Activated CD8-positive, alpha-beta T cell treated with anti-CD3 and anti-CD28 coated beads for 36 hours (primary cell): ENCODE measurements at regions not wholly inside any gene's neighbourhood (a gene's known extent, or its start where the extent isn't known, plus 50 kb on each side); places are given as distances from the start of the nearest gene placed in this dataset.

Experiments used
- ATAC-seq: fragments of 200-7000 bp; cut with Tn5 transposase; one replicate; pipeline ENCODE4 v1.10.0; 2021; ENCODE audit warnings: mild to moderate bottlenecking, moderate library complexity
- CTCF ChIA-PET: fragments of 350-600 bp; sonication (Branson Sonifier 250); formaldehyde crosslinking; loops from one replicate; lab custom pipeline; 2021; ENCODE audit warnings: antibody characterized with exemption; lab: Charles Lee
- POLR2A ChIA-PET: fragments of 350-600 bp; sonication (Branson Sonifier 250); formaldehyde crosslinking; loops from one replicate; lab custom pipeline; 2021; ENCODE audit warnings: antibody characterized with exemption; lab: Charles Lee
- DNase-seq: peaks from one replicate; pipeline ENCODE4 v3.0.0-alpha.2; 2020
- H3K27ac Mint-ChIP-seq: one replicate; pipeline ENCODE4 v1.8.0; 2021; ENCODE audit warnings: mild to moderate bottlenecking, mixed read lengths
- H3K27me3 Mint-ChIP-seq: one replicate; pipeline ENCODE4 v1.8.0; 2021; ENCODE audit warnings: mixed read lengths
- H3K36me3 Mint-ChIP-seq: one replicate; pipeline ENCODE4 v1.8.0; 2021; ENCODE audit warnings: low read depth, mixed read lengths
- H3K4me1 Mint-ChIP-seq: one replicate; pipeline ENCODE4 v1.8.0; 2021; ENCODE audit warnings: low read depth, mixed read lengths
- H3K4me3 Mint-ChIP-seq: one replicate; pipeline ENCODE4 v1.8.0; 2021; ENCODE audit warnings: mild to moderate bottlenecking, moderate library complexity, mixed read lengths
- H3K9me3 Mint-ChIP-seq: one replicate; pipeline ENCODE4 v1.8.0; 2021; ENCODE audit warnings: mixed read lengths
- CTCF ChIP-seq: fragments of 200-600 bp; IDR thresholded peaks from one replicate; pipeline ENCODE4 v1.8.0; 2022; ENCODE audit warnings: antibody characterized with exemption, mild to moderate bottlenecking
- intact Hi-C: fragments of 100-400 bp; cut with micrococcal nuclease; formaldehyde crosslinking; loops from one replicate; pipeline ENCODE4 v1.10.0; 2022

GRCh38 chr15:47135267-47135666, 582.0 kb upstream of the SEMA6D start:
- Mint-ChIP-seq H3K36me3 (no peaks in the 10 kb centered on the region), H3K27ac (no peak overlapping the region), H3K4me3 (no peak overlapping the region), H3K9me3 (peaks cover 4% of the 10 kb centered on the region), H3K4me1 (no peaks in the 10 kb centered on the region), H3K27me3 (no peaks in the 10 kb centered on the region)
- no peak for TF ChIP-seq CTCF
- DNase-seq (no peak), ATAC-seq (no peak)
- ChIA-PET CTCF (no interaction called here), POLR2A (no interaction called here)
- intact Hi-C loops: no loop called here

- H3K36me3 Mint-ChIP-seq: no peaks in the 10 kb centered on the region
- ChIA-PET POLR2A (no interaction called here), CTCF (no interaction called here)
- H3K4me1 Mint-ChIP-seq: no peaks in the 10 kb centered on the region
- no peak overlapping the region for H3K4me3 Mint-ChIP-seq
- no peak for TF ChIP-seq CTCF
- intact Hi-C loops: no loop called here
- no peak overlapping the region for H3K27ac Mint-ChIP-seq
- no peaks in the 10 kb centered on the region for H3K9me3 Mint-ChIP-seq
- H3K27me3 Mint-ChIP-seq: no peaks in the 10 kb centered on the region
- DNase-seq: no peak
- no peak for ATAC-seq
Measured at GRCh38 chr15:47136236-47136635, 581.1 kb upstream of the SEMA6D start.

- H3K4me3 Mint-ChIP-seq: no peak overlapping the region
- H3K27ac Mint-ChIP-seq: no peak overlapping the region
- no peak for ATAC-seq
- intact Hi-C loops: no loop called here
- ChIA-PET CTCF (no interaction called here), POLR2A (no interaction called here)
- no peaks in the 10 kb centered on the region for H3K4me1 Mint-ChIP-seq
- H3K9me3 Mint-ChIP-seq: peaks cover 4% of the 10 kb centered on the region
- no peak for DNase-seq
- no peaks in the 10 kb centered on the region for H3K36me3 Mint-ChIP-seq
- no peak for TF ChIP-seq CTCF
- no peaks in the 10 kb centered on the region for H3K27me3 Mint-ChIP-seq
Measured at GRCh38 chr15:47139965-47140364, 577.3 kb upstream of the SEMA6D start.

DNA sequence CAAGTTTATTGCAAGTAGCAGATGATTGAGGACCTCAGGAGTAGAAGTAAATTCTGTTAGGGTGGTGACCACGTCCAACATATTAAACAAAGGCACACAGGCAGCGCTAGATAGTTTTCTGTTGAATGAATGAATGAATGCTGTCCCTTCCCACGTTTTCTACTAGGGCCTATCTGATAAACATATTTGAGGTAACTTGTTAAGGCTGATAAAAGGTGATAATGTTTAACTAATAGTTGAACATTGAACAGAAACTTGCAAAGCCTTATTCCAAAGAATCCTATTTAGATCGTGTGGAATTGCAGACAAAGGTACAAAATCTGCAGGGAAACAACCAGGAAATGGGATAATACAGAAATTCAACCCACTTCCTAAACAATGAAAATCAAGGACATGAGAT, 559.5 kb upstream of the SEMA6D start:
- intact Hi-C loops: no loop called here
- POLR2A ChIA-PET: no interaction called here
- Mint-ChIP-seq H3K27ac (no peak overlapping the region), H3K9me3 (peaks cover 2% of the 10 kb centered on the region), H3K36me3 (no peaks in the 10 kb centered on the region), H3K4me3 (no peak overlapping the region), H3K4me1 (no peaks in the 10 kb centered on the region), H3K27me3 (no peaks in the 10 kb centered on the region)
- no peak for TF ChIP-seq CTCF
- CTCF ChIA-PET: no interaction called here
- ATAC-seq (no peak), DNase-seq (no peak)

DNA sequence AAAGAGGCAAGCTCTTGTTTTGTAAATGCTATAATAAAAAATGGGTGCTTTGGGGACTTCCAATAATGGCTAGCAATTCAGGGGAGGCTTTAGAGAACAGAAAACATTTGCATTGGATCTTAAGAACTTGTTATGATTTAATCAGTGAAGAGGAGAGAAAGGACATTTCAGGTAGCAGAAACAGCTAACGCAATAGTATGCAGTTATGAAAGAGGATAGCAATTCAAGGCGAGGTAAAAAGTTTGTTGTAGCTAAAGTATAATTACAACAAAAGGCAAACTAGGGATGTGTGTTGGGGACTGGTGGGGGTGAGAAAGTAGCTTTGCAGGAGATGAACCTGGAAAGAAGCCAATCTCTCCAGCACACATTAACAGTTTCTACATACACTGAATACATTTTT, 558.7 kb upstream of the SEMA6D start:
- no peaks in the 10 kb centered on the region for H3K4me1 Mint-ChIP-seq
- TF ChIP-seq CTCF: no peak
- H3K4me3 Mint-ChIP-seq: no peak overlapping the region
- no peaks in the 10 kb centered on the region for H3K27me3 Mint-ChIP-seq
- no peak overlapping the region for H3K27ac Mint-ChIP-seq
- H3K36me3 Mint-ChIP-seq: no peaks in the 10 kb centered on the region
- no peak for ATAC-seq
- ChIA-PET POLR2A (no interaction called here), CTCF (no interaction called here)
- intact Hi-C loops: no loop called here
- peaks cover 2% of the 10 kb centered on the region for H3K9me3 Mint-ChIP-seq
- no peak for DNase-seq
